ENCODE measurements at regions not wholly inside any gene's neighbourhood (a gene's known extent, or its start where the extent isn't known, plus 50 kb on each side); places are given as distances from the start of the nearest gene placed in this dataset.

DNA sequence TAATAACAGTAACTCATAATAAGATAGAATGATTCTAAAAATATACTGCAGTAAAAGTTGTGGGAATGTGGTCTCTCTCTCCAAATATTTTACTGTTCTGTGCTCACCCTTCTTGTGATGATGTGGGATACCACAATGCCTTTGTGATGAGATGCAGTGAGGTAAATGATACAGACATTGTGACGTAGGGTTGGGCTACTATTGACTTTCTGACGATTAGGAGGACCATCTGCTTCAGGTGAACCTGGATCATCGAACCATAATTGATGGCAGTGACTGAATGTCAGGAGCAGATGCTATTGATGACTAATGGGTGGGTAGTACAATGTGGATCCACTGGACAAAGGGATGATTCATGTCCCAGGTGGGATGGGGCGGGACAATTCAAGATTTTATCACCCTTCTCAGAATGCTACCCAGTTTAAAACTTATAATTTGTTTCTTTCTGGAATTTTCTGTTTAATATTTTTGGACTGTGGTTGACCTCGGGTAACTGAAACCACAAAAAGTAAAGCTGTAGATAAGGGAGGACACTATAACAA lies 73.9 kb upstream of the ARMC3 start:
- TF ChIP-seq SMC3 (IDR thresholded peaks at IDR 0.05; ENCODE audit: borderline replicate concordance, low read length) (no peak), EED (IDR thresholded peaks at IDR 0.05; ENCODE audit: low read depth) (no peak), POLR2A (IDR thresholded peaks at IDR 0.05; ENCODE audit: low read depth, low read length) (no peak), MEF2B (IDR thresholded peaks at IDR 0.05; ENCODE audit: partially characterized antibody, poor library complexity, severe bottlenecking) (no peak), BACH1 (IDR thresholded peaks at IDR 0.05; ENCODE audit: borderline replicate concordance) (no peak), CEBPB (IDR thresholded peaks at IDR 0.05; ENCODE audit: borderline replicate concordance in 1 of 2, low read depth in 2 of 2, low read length in 2 of 2) (no peak), YY1 (IDR thresholded peaks at IDR 0.05; ENCODE audit: low read depth, low read length) (no peak), RCOR1 (conservative IDR thresholded peaks at IDR 0.05; ENCODE audit: low read depth, low read length) (no peak)
- TF ChIP-seq, protein P1, sequence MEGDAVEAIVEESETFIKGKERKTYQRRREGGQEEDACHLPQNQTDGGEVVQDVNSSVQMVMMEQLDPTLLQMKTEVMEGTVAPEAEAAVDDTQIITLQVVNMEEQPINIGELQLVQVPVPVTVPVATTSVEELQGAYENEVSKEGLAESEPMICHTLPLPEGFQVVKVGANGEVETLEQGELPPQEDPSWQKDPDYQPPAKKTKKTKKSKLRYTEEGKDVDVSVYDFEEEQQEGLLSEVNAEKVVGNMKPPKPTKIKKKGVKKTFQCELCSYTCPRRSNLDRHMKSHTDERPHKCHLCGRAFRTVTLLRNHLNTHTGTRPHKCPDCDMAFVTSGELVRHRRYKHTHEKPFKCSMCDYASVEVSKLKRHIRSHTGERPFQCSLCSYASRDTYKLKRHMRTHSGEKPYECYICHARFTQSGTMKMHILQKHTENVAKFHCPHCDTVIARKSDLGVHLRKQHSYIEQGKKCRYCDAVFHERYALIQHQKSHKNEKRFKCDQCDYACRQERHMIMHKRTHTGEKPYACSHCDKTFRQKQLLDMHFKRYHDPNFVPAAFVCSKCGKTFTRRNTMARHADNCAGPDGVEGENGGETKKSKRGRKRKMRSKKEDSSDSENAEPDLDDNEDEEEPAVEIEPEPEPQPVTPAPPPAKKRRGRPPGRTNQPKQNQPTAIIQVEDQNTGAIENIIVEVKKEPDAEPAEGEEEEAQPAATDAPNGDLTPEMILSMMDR (IDR thresholded peaks at IDR 0.05 in 2 of 3, conservative IDR thresholded peaks at IDR 0.05 in 1 of 3; ENCODE audit: control insufficient read depth in 2 of 3, extremely low read depth in 1 of 3, insufficient read depth in 1 of 3, low read depth in 3 of 3, low read length in 3 of 3), result no peak
- TF ChIP-seq, protein P2, sequence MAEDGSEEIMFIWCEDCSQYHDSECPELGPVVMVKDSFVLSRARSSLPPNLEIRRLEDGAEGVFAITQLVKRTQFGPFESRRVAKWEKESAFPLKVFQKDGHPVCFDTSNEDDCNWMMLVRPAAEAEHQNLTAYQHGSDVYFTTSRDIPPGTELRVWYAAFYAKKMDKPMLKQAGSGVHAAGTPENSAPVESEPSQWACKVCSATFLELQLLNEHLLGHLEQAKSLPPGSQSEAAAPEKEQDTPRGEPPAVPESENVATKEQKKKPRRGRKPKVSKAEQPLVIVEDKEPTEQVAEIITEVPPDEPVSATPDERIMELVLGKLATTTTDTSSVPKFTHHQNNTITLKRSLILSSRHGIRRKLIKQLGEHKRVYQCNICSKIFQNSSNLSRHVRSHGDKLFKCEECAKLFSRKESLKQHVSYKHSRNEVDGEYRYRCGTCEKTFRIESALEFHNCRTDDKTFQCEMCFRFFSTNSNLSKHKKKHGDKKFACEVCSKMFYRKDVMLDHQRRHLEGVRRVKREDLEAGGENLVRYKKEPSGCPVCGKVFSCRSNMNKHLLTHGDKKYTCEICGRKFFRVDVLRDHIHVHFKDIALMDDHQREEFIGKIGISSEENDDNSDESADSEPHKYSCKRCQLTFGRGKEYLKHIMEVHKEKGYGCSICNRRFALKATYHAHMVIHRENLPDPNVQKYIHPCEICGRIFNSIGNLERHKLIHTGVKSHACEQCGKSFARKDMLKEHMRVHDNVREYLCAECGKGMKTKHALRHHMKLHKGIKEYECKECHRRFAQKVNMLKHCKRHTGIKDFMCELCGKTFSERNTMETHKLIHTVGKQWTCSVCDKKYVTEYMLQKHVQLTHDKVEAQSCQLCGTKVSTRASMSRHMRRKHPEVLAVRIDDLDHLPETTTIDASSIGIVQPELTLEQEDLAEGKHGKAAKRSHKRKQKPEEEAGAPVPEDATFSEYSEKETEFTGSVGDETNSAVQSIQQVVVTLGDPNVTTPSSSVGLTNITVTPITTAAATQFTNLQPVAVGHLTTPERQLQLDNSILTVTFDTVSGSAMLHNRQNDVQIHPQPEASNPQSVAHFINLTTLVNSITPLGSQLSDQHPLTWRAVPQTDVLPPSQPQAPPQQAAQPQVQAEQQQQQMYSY (CRISPR knock-in tag; IDR thresholded peaks at IDR 0.05), result no peak
